GM19397 (cell line): ENCODE measurements at regions not wholly inside any gene's neighbourhood (a gene's known extent, or its start where the extent isn't known, plus 50 kb on each side); places are given as distances from the start of the nearest gene placed in this dataset.
"Not testable (repeated sequence)": the region's sequence is repeated elsewhere in the genome, so short reads cannot be mapped to it uniquely, and the experiment has no call there.

Experiments used
- ATAC-seq: cut with Tn5 transposase; IDR thresholded peaks from one replicate; pipeline ENCODE4 v1.9.1; 2021; ENCODE audit warnings: mild to moderate bottlenecking, moderate library complexity; ENCODE audit not compliant: unreplicated experiment

- no peak for ATAC-seq
These were observed 202.1 kb upstream of the SMIM30 start for GRCh38 chr7:113320419-113320818.

DNA sequence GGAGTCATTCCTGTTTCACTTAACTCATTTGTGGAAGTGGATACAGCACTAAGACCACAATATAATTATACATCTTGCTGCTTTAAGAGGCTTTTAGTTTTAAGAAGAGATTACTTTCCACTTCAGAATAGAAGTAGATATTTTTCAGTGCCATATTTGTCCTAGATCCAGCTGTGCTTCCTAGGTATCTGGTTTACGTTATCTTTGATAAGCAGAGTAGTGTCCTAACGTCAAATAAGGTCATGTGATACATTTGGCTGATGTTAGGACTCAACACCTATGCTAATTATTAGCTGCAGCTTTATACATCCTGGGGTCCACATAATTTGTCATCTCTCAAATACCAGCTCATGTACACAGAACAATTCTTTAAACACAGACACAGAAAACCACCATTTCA lies 196.2 kb upstream of the SMIM30 start:
- ATAC-seq, result no peak

DNA sequence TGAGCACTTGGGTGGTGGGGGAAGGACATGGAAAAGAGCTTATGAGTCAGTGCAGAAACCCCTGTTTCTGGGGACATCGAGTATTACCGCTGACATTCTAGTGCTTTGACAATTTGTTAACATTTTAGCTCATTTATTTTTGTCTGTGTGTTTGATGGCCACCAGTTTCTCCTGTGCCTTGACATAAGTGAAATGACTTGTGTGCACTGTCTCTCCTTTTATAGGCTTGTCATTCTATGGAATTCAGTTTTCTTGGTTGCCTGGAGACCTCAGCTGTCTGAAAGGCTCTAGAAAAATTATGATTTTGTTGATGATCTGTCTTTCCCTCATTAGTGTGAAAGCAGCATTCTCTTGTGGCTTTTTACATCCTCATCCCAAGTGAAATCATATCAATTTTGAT lies 190.0 kb upstream of the SMIM30 start:
- ATAC-seq, result no peak

DNA sequence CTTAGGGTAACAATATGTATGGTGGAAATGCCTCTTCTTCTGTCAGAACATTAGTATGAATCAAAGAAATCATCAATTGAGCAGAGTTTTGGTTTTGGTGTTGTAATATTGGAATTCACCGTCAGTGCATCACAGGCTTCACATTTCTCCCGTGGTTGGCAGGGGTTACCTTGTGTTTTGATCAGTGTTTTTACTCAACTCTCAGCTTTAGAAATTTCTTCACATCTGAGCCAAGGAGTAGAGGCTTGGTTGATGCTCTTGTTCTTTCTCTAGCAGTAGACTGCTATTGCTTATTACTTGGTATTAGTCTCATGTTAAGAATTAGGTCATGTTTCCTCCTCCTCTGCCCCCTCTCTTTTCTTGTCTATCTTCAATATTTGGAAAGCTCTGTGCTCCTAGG lies 188.8 kb upstream of the SMIM30 start:
- ATAC-seq, result no peak

DNA sequence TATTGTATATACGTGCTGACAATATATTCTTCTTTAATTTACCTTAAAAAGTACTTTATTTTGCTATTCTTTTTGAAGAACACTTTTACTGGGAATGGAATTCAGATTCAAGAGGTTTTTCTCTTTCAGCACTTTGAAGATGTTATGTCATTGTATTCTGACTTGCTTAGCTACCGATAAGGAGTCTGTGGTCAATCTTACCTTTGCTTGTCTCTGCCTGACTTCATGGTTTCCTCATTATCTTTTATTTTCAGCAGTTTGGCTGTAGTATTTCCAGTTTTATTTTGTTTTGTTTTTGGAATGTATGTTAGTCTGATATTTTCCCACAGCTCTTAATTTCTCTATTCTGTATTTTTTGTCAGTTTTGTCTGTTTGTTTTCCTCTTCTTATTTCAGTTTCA lies 187.9 kb upstream of the SMIM30 start:
- ATAC-seq, result no peak

- no peak for ATAC-seq
These were observed 185.8 kb upstream of the SMIM30 start for GRCh38 chr7:113304104-113304503.

- not testable (repeated sequence) for ATAC-seq
These were observed 185.0 kb upstream of the SMIM30 start for GRCh38 chr7:113303388-113303787.

DNA sequence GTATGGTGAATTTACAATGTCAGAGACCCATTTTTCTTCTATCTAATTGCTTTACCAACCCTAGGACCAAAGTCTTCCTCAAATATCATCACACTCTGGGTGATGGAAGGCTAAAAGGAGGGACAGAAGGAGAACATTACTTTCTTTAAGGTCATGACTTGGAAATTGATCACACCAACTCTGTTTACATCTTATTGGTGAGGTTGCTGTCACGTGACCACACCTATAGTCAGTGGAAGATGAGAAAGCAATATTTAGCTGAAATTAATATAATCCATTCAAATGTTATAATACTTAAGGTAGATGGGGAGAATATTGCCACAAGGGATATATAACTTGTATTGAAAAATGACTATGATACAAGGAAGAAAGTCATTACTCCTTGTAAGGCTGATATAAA lies 183.6 kb upstream of the SMIM30 start:
- no peak for ATAC-seq

- ATAC-seq, result no peak
These were observed 182.8 kb upstream of the SMIM30 start for GRCh38 chr7:113301141-113301540.

- no peak for ATAC-seq
These were observed 181.4 kb upstream of the SMIM30 start for GRCh38 chr7:113299748-113300147.

GRCh38 chr7:113298501-113298900 lies 180.1 kb upstream of the SMIM30 start:
- no peak for ATAC-seq

DNA sequence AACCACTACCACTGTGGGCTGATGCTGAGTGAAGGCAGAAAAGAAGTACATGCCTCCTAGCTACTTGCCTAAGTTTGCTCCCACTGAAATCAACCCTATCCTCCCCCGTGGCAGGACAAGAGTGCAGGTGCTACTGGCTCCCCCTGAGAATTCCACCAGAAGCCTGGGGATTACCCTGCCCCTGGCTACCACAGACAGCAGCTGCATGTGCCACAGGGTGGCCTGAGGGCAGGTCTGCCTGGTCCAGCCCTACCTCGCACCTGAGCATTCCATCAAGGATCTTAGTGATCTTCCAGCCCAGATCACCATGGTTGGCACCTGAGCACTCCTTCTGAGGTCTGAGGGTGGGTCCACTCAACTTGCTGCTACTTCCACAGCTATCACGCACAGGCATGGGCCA lies 176.4 kb upstream of the SMIM30 start:
- no peak for ATAC-seq

- ATAC-seq, result no peak
These were observed 173.8 kb upstream of the SMIM30 start for GRCh38 chr7:113292105-113292504.

DNA sequence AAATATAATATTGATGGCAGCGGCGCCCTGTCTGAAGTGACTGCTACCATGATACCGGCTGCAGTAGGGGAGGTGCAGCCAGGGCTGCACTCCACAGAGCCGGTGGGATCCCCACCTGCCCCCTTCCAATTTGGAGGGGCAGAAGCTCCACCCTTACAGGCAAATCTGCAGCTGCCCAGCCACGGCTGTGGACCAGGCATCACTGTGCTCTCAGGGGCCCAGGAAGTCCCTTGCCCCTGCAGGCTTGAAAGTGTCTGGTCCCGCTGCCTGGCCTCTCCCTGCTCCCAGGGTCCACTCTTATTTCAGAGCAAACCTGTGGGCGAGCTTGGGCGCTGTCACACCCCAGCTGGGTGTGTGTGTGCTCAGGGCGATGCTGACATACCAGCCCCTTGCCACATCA lies 172.7 kb upstream of the SMIM30 start:
- no peak for ATAC-seq

DNA sequence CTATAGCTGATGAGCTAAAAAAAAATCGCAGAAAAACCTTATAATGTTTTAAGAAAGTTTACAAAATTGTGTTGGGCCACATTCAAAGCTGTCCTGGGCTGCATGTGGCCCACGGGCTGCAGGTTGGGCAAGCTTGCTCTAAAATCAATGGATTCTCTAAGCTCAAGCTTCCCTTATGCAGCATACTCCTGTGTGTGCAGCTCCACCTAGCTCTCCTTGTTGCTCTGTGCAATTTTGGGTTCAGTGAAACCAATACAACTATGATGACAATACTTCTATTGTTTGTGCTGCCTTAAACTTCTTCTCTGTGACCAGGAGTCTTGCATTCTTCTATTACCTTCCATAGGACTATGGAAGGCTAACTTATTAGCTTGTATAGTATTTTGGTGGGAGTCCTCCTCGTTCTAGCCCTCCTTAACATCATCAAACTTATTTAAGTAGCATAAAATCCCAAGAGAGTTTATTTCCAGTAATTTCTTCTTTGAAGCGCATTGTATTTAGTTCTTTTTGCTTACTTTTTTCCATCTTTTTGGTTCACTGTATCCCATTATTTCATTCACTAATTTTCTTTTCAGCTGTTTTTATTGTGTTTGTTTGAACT lies 170.9 kb upstream of the SMIM30 start:
- peak; percentile 53 for ATAC-seq

DNA sequence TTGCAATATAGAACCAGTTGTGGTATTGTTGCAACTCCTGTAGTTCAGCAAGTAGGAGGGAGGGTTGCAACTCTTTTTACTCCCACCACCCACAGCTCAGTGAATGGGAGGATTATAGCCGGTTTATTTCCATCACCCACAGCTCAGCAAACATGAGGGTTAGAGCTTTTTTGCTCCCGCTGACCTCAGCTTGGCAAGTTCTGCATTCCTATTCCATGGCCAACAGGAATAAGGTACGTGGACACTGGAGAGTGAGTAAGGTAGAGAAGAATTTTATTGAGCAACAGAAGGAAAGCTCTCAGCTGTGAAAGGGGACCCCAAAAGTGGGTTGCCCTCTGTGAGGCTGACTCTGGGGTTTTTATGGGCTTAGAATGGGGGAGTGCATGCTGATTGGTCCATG lies 167.1 kb upstream of the SMIM30 start:
- ATAC-seq, result no peak

DNA sequence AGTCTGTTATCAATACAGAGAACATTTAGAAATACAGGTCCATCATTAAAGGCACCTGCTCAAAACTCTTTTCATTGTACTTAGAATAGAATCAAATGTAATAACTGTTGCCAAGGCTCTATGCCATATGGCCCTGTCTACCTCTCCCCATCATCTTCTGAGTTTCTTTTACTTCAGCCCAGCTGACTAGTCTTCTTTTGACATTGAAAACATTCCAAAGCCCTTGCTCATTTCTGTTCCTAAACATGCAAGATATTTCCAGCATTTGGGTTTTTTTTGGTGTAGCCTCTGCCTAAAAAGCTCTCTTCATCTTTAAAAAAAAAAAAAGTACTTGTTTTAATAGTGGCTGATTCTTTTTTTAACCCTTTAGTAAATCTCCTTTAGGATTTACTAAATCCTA lies 165.5 kb upstream of the SMIM30 start:
- ATAC-seq, result no peak

GRCh38 chr7:113282875-113283274 lies 164.5 kb upstream of the SMIM30 start:
- no peak for ATAC-seq

GRCh38 chr7:113281223-113281622 lies 162.9 kb upstream of the SMIM30 start:
- no peak for ATAC-seq

GRCh38 chr7:113279256-113279655 lies 160.9 kb upstream of the SMIM30 start:
- no peak for ATAC-seq

DNA sequence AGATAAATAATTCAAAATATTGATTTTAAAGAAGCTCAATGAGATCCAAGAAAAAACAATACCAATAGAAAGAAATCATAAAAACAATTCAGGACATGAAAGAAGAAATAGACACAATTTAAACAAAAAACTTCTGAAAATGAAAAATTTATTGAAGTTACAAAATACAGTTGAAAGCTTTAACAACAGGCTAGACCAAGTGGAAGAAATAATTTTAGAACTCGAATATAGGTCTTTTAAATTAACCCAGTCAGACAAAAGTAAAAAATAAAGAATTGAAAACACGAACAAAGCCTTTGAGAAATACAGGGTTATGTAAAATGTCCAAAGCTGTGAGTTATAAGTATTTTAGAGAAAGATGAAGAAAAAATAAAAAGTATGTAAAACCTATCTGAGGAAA lies 152.4 kb upstream of the SMIM30 start:
- no peak for ATAC-seq

GRCh38 chr7:113269592-113269991 lies 151.2 kb upstream of the SMIM30 start:
- ATAC-seq, result not testable (repeated sequence)

- no peak for ATAC-seq
These were observed 150.4 kb upstream of the SMIM30 start for GRCh38 chr7:113268757-113269156.

DNA sequence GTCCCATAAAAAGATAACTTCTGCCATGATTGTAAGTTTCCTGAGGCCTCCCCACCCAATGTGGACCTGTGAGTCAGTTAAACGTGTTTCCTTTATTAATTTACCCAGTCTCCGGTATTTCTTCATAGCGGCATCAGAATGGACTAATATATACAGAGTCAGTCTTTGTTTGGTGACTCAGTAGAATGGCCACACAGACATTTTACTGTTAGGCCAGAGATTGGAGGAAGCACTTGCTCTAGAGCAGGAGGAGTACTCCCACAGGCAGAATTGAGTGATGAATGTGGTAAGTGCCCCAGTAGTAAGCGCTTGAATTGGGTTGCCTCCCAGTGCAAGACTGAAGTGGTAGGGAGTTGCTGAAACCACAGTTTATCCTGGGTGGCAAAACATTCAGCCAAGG lies 149.5 kb upstream of the SMIM30 start:
- ATAC-seq, result no peak
